Sigmoid colon (tissue), 6 donors: ENCODE measurements at regions not wholly inside any gene's neighbourhood (a gene's known extent, or its start where the extent isn't known, plus 50 kb on each side); places are given as distances from the start of the nearest gene placed in this dataset.

Source experiments
- DNase-seq: peaks from one replicate; pipeline ENCODE4 v3.0.0-alpha.2; 2019
- H3K27ac ChIP-seq, 4 donors: fragments of 200-600 bp; sonication (generic); one replicate each; pipeline ENCODE4 v1.5.1; 2016 to 2019; ENCODE audit warnings: mild to moderate bottlenecking in 1 of 4
- H3K27me3 ChIP-seq, 3 donors: fragments of 200-600 bp; sonication (generic); one replicate each; pipeline ENCODE4 v1.5.1; 2019; ENCODE audit warnings: mild to moderate bottlenecking in 1 of 3
- H3K36me3 ChIP-seq, 4 donors: fragments of 200-600 bp; sonication (generic); one replicate each; pipeline ENCODE4 v1.5.1; 2016 to 2019
- H3K4me1 ChIP-seq, 4 donors: fragments of 200-600 bp; sonication (generic); one replicate each; pipeline ENCODE4 v1.5.1; 2017 to 2019
- H3K4me3 ChIP-seq, 4 donors: fragments of 200-600 bp; sonication (generic); one replicate each; pipeline ENCODE4 v1.5.1; 2017 to 2019; ENCODE audit warnings: mild to moderate bottlenecking in 2 of 4, moderate library complexity in 1 of 4
- H3K9me3 ChIP-seq, 4 donors: fragments of 200-600 bp in 3 of 4; sonication (generic) in 3 of 4; one replicate each; pipeline versions ENCODE4 v1.5.1 to v1.6.1; 2013 to 2019
- CTCF ChIP-seq, 4 experiments: fragments of 450-650 bp in 3 of 4; fragments of 200-600 bp in 1 of 4; IDR thresholded peaks; one replicate each; pipeline ENCODE4 v1.5.1; 2016 to 2019; ENCODE audit warnings: antibody characterized with exemption in 4 of 4, mild to moderate bottlenecking in 3 of 4, moderate library complexity in 2 of 4
- EP300 ChIP-seq, 4 donors: sonication (generic); formaldehyde crosslinking; IDR thresholded peaks; one replicate each; pipeline ENCODE4 v1.6.1; 2017; ENCODE audit warnings: antibody characterized with exemption in 4 of 4
- POLR2A ChIP-seq, 2 donors: fragments of 450-650 bp; IDR thresholded peaks; one replicate each; pipeline ENCODE4 v1.6.1; 2016; ENCODE audit warnings: antibody characterized with exemption in 2 of 2, mild to moderate bottlenecking in 2 of 2, moderate library complexity in 2 of 2
- POLR2AphosphoS5 ChIP-seq, 4 donors: sonication (generic); formaldehyde crosslinking; IDR thresholded peaks; one replicate each; pipeline ENCODE4 v1.6.1; 2017; ENCODE audit warnings: antibody characterized with exemption in 4 of 4
- WGBS, 2 donors: extraction: QIAGEN DNeasy Blood & Tissue Kit; methylation state at CpG; one replicate each; pipeline ENCODE4 v1.1.7; 2013; 5-methylcytosine and 5-hydroxymethylcytosine counted together
- intact Hi-C: fragments of 100-400 bp; cut with DNase I; formaldehyde crosslinking; loops from one replicate; pipeline ENCODE4 v1.15.1; 2023
- donor health status: healthy with polysubstance abuse.
- donor health status: healthy.

GRCh38 chr2:6679471-6679870, 186.2 kb downstream of the CMPK2 start:
- Histone ChIP-seq H3K27ac (no peak overlapping the region), H3K4me3 (no peak overlapping the region), H3K36me3 (no peaks in the 10 kb centered on the region), H3K4me1 (no peaks in the 10 kb centered on the region), H3K27me3 (no peaks in the 10 kb centered on the region), H3K9me3 (no peaks in the 10 kb centered on the region)
- intact Hi-C loops, result no loop called here
- 54 to 64% methylated on average over 2 of the region's 2 CpGs for whole genome bisulfite sequencing, 2 donors
- TF ChIP-seq EP300 (IDR thresholded peaks at IDR 0.05) (no peak), POLR2A (IDR thresholded peaks at IDR 0.05) (no peak), POLR2AphosphoS5 (IDR thresholded peaks at IDR 0.05) (no peak), CTCF (IDR thresholded peaks at IDR 0.05) (no peak)
- DNase-seq, result no peak

DNA sequence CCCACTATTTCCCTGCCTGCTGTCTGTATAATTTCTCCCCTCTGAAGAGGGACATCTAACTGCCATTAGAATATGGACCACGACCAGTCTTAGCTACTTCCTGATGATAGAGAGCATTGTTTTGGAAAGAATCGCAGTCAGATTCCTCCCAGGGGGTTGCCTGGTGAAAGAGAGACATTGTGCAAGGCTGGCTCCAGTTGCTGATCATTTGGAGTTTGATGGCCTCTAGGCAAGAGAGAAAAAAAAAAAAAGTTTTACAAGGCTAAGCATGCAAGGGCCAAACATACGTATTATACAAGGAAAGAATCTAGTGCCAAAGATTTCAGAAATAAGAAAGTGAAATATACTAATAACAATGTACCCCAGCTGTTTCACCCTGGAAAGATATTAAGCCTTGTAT, 182.2 kb downstream of the CMPK2 start:
- no peaks in the 10 kb centered on the region for H3K27me3 ChIP-seq
- WGBS, 2 donors, result 64 to 66% methylated on average over 3 of the region's 3 CpGs
- DNase-seq, result no peak
- intact Hi-C loops, result no loop called here
- no peaks in the 10 kb centered on the region for H3K4me1 ChIP-seq
- H3K9me3 ChIP-seq, result no peaks in the 10 kb centered on the region
- no peaks in the 10 kb centered on the region for H3K36me3 ChIP-seq
- no peak overlapping the region for H3K27ac ChIP-seq
- no peak overlapping the region for H3K4me3 ChIP-seq
- TF ChIP-seq POLR2A (IDR thresholded peaks at IDR 0.05), result no peak
- TF ChIP-seq EP300 (IDR thresholded peaks at IDR 0.05), result no peak
- no peak for TF ChIP-seq POLR2AphosphoS5 (IDR thresholded peaks at IDR 0.05)
- no peak for TF ChIP-seq CTCF (IDR thresholded peaks at IDR 0.05)

DNA sequence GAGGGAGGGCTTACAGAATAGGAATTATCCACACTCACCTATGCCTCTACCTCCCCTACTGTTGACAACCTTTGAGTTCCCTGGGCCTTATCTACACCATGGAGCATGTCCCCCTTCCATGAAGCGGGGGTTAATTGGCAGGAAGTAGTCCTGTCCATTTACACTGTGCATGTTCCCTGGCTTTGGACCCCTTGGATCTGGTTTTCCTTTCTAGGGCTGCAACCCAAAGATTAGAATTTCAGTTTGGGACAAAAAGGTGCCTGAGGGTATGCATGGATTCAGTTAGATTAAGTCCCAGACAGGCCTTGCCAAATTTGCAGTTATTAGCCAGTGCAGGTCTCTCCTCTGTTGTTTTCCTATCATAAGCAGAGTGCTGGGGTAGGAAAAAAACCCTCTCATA, 180.3 kb downstream of the CMPK2 start:
- intact Hi-C loops, result no loop called here
- Histone ChIP-seq H3K36me3 (no peaks in the 10 kb centered on the region), H3K9me3 (no peaks in the 10 kb centered on the region), H3K4me3 (no peak overlapping the region), H3K27me3 (no peaks in the 10 kb centered on the region), H3K27ac (no peak overlapping the region), H3K4me1 (no peaks in the 10 kb centered on the region)
- no peak for TF ChIP-seq POLR2A (IDR thresholded peaks at IDR 0.05)
- no peak for TF ChIP-seq POLR2AphosphoS5 (IDR thresholded peaks at IDR 0.05)
- no peak for TF ChIP-seq EP300 (IDR thresholded peaks at IDR 0.05)
- 94% methylated on average over 1 of the region's 1 CpG for WGBS, 2 donors
- no peak for DNase-seq

DNA sequence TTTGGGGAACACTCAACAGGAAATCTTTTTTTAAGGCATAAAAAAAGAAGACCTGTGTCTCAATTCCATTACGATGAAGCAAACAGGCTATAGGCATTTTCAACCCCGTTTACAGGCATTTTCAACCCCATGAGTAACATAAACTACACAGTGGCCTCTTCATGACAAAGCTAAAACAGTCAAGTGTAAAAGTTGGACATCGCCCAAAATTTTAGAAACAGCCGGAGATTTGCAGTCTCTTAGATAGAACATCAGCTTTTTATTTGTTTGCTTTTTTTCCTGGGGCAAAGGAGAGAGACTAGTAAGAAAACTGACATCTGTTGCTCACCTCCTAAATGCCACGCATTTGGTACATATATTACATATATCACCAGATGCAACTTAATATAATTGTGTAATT, 173.7 kb downstream of the CMPK2 start:
- Histone ChIP-seq H3K4me3 (no peak overlapping the region), H3K27me3 (no peaks in the 10 kb centered on the region), H3K9me3 (no peaks in the 10 kb centered on the region), H3K27ac (no peak overlapping the region), H3K36me3 (no peaks in the 10 kb centered on the region), H3K4me1 (no peaks in the 10 kb centered on the region)
- intact Hi-C loops, result no loop called here
- 46 to 67% methylated on average over 5 of the region's 5 CpGs for WGBS, 2 donors
- no peak for DNase-seq
- TF ChIP-seq CTCF (IDR thresholded peaks at IDR 0.05) (no peak), EP300 (IDR thresholded peaks at IDR 0.05) (no peak), POLR2A (IDR thresholded peaks at IDR 0.05) (no peak), POLR2AphosphoS5 (IDR thresholded peaks at IDR 0.05) (no peak)

GRCh38 chr2:6692819-6693218, 172.9 kb downstream of the CMPK2 start:
- Histone ChIP-seq H3K9me3 (no peaks in the 10 kb centered on the region), H3K27ac (no peak overlapping the region), H3K27me3 (no peaks in the 10 kb centered on the region), H3K4me3 (no peak overlapping the region), H3K4me1 (no peaks in the 10 kb centered on the region), H3K36me3 (no peaks in the 10 kb centered on the region)
- WGBS, 2 donors, result 65 to 75% methylated on average over 1 of the region's 1 CpG
- no peak for TF ChIP-seq CTCF (IDR thresholded peaks at IDR 0.05)
- TF ChIP-seq POLR2AphosphoS5 (IDR thresholded peaks at IDR 0.05), result no peak
- no peak for TF ChIP-seq EP300 (IDR thresholded peaks at IDR 0.05)
- no peak for TF ChIP-seq POLR2A (IDR thresholded peaks at IDR 0.05)
- intact Hi-C loops, result no loop called here
- DNase-seq, result no peak
